ENCODE measurements at regions not wholly inside any gene's neighbourhood (a gene's known extent, or its start where the extent isn't known, plus 50 kb on each side); places are given as distances from the start of the nearest gene placed in this dataset.

DNA sequence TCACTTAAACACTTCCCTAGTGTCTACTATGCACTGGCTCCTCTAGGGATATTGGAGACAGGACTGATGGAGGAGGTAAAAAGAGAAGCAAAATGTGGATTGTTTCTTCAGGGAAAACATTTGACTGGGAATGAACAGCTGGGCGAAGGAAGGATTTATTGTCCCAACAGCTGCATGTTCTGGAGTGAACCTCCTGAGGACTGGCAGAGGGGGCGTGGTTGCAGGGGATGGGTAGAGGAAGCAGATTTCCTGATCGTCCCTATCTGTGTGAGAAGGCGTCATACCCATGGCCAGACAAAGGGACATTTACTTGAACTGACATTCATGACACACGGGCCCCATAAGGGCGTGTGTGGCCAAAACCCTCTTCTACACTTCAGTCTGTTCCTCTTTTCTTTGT lies 321.5 kb downstream of the MAP2K4 start:
- no peak for DNase-seq (ENCODE audit: low read depth)
- no peak overlapping the region for H3K4me3 ChIP-seq (ENCODE audit: low read depth, low read length)
- TF ChIP-seq, protein P1, sequence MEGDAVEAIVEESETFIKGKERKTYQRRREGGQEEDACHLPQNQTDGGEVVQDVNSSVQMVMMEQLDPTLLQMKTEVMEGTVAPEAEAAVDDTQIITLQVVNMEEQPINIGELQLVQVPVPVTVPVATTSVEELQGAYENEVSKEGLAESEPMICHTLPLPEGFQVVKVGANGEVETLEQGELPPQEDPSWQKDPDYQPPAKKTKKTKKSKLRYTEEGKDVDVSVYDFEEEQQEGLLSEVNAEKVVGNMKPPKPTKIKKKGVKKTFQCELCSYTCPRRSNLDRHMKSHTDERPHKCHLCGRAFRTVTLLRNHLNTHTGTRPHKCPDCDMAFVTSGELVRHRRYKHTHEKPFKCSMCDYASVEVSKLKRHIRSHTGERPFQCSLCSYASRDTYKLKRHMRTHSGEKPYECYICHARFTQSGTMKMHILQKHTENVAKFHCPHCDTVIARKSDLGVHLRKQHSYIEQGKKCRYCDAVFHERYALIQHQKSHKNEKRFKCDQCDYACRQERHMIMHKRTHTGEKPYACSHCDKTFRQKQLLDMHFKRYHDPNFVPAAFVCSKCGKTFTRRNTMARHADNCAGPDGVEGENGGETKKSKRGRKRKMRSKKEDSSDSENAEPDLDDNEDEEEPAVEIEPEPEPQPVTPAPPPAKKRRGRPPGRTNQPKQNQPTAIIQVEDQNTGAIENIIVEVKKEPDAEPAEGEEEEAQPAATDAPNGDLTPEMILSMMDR (IDR thresholded peaks at IDR 0.05; ENCODE audit: insufficient read depth, low read depth, low read length) = no peak

DNA sequence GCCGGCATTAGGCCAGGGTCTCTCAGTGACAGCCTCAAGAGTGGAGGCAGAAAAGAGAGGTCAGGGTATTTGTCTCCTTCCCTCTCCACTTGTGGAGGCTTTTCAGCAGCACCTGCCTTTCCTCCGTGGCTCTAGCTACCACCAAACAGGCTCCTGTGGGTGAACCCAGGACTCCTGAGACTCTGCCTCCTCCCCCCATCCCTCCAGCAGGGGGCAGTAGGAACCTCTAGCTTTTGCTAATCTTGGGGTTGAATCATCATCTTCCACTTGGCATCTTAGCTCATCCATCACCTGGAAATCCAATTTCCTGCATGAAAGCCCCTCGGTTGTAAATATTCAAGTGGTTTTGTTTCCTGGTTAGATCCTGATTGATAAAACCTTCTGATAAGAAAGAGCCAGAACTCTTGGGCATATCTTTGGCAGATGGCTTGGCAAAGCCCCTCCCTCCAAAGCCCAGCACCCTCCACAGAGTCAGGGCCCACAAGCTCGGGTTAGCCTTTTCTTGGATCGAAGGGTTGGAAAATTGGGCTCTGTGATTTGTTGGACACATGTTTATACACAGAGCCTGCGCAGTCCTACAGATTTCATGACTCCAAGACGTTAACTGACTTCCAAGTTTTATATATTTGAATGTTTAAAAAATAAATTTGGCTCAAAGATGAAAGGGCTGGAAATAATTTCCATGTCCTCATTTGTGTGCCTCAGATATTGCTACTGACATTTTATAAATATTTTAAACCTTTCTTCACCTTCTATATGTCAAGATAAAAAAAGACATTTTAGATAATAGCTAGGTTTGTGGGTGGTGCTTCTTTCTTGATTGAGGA lies 322.1 kb downstream of the MAP2K4 start:
- peak; percentile 24 for DNase-seq (ENCODE audit: low read depth)
- H3K4me3 ChIP-seq (ENCODE audit: low read depth, low read length) = no peak overlapping the region
- TF ChIP-seq, protein P1 (IDR thresholded peaks at IDR 0.05; ENCODE audit: insufficient read depth, low read depth, low read length) = peak; percentile 64

DNA sequence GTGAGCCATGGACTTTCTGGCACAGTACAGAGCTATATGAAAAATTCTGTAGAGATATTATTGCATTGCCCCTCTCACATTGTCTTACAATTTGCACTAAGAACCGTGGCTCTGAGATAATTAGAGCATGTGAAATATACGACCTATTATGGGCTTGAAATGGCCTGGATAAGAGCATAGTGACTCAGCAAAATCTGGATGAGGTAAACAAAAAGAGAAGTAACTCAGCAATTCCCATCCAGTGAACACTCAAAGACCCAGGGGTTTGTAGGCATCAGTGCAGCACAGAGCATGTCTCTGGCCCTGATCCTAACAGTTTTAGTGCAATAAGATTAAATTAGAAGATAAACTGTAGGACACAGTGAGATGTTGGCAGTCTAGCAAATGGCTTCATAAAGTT lies 317.2 kb upstream of the MYOCD start:
- TF ChIP-seq, protein P1 (IDR thresholded peaks at IDR 0.05; ENCODE audit: insufficient read depth, low read depth, low read length) = no peak
- DNase-seq (ENCODE audit: low read depth) = peak; percentile 11
- no peak overlapping the region for H3K4me3 ChIP-seq (ENCODE audit: low read depth, low read length)

DNA sequence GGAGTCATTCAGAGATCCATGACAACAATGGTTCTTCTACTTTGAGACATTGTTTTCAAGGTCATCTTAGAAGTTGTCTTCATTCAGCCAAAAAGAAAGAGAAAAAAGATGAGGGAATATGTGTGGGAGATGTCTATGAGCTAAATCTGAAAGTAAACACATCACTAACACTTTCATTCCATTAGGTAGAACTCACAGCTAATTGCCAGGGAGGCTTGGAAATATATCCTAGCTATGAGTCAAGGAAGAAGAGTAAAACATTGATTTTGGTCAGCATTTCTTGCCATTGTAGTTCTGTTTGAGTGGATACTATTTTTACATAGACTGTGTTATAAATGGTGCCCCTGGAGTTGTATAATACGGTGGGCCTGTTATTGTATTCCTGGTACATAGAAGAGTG lies 316.4 kb upstream of the MYOCD start:
- TF ChIP-seq, protein P1 (IDR thresholded peaks at IDR 0.05; ENCODE audit: insufficient read depth, low read depth, low read length) = no peak
- no peak overlapping the region for H3K4me3 ChIP-seq (ENCODE audit: low read depth, low read length)
- peak; percentile 8 for DNase-seq (ENCODE audit: low read depth)

DNA sequence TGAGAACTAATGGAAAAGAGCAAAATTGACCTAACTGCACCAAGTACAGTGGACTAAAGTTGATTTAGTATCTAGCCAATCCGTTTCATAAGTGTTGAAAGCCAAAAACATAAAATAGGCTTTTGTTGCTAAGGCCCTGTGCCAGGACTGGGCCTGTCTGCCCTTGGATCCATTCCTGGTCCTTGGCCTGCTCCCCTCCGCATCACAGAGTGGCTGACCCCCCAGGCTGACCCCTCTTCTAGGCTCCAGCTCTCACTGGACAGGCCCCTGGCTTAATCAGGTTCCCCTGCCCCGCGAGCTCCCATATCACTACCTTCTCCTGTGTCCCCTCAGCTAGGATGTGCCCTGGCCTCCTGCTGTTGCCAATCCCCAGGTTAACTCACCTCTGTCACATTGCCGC lies 313.6 kb upstream of the MYOCD start:
- no peak for DNase-seq (ENCODE audit: low read depth)
- no peak overlapping the region for H3K4me3 ChIP-seq (ENCODE audit: low read depth, low read length)
- TF ChIP-seq, protein P1 (IDR thresholded peaks at IDR 0.05; ENCODE audit: insufficient read depth, low read depth, low read length) = no peak

DNA sequence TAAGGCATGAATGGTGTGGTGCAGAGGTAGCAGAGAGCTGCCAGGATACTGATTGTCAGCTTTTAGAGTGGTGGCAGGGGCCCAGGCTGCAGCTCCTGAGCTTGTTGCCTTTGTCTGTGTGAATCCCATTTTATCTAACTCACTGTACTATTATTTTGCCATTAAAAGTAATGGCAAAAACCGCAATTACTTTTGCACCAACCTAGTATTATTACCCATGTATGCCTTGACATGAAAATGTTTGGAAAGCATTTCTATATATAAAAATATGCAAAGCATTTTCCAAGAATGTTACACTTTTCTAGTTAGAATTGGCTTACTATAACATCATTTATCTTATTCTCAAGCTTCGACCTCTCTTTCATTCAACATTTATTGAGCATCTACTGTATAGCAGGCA lies 308.1 kb upstream of the MYOCD start:
- DNase-seq (ENCODE audit: low read depth) = no peak
- TF ChIP-seq, protein P1 (IDR thresholded peaks at IDR 0.05; ENCODE audit: insufficient read depth, low read depth, low read length) = no peak
- no peak overlapping the region for H3K4me3 ChIP-seq (ENCODE audit: low read depth, low read length)

DNA sequence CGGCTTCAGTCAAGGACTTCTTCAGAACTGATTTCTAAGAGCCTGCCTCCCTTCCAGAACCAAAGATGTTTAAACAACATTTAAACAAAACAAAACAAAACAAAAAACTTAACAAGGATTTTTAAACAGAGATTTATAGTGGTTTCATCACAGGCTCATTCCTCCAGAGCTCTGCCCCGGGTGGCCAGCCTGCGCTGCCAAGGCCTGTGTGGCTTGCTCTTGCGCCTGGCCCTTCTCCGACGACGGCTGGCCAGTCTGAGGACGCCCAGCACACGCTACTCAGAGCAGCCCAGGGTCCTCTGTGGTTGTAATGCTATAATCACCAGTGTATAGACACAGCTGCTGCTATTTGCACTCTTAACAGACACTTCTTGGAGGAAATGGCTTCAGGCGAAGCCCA lies 307.2 kb upstream of the MYOCD start:
- H3K4me3 ChIP-seq (ENCODE audit: low read depth, low read length) = no peak overlapping the region
- TF ChIP-seq, protein P1 (IDR thresholded peaks at IDR 0.05; ENCODE audit: insufficient read depth, low read depth, low read length) = no peak
- peak; percentile 17 for DNase-seq (ENCODE audit: low read depth)
